Smooth muscle cell (in vitro differentiated cells): ENCODE measurements at regions not wholly inside any gene's neighbourhood (a gene's known extent, or its start where the extent isn't known, plus 50 kb on each side); places are given as distances from the start of the nearest gene placed in this dataset.

Experiments
- DNase-seq: peaks from one replicate; lab custom pipeline; 2025; ENCODE audit not compliant: unreplicated experiment; lab: John Stamatoyannopoulos, UW
- H2AFZ ChIP-seq: fragments of 200-600 bp; sonication (generic); 2 replicates; pipeline ENCODE4 v1.6.0; 2016; ENCODE audit warnings: antibody characterized with exemption, low read depth, mild to moderate bottlenecking
- H3F3A ChIP-seq: fragments of 200-600 bp; sonication (generic); 2 replicates; pipeline ENCODE4 v1.6.0; 2017; ENCODE audit warnings: antibody characterized with exemption, low read depth
- H3K27ac ChIP-seq: fragments of 200-600 bp; sonication (generic); 2 replicates; pipeline ENCODE4 v1.5.1; 2016; ENCODE audit warnings: low read depth, mild to moderate bottlenecking
- H3K27me3 ChIP-seq: fragments of 200-600 bp; sonication (generic); 2 replicates; pipeline ENCODE4 v1.6.1; 2016; ENCODE audit warnings: low read depth, mild to moderate bottlenecking
- H3K36me3 ChIP-seq: fragments of 200-600 bp; sonication (generic); 2 replicates; pipeline ENCODE4 v1.5.1; 2016; ENCODE audit warnings: low read depth
- H3K4me1 ChIP-seq: fragments of 200-600 bp; sonication (generic); 2 replicates; pipeline ENCODE4 v1.5.1; 2016; ENCODE audit warnings: low read depth
- H3K4me2 ChIP-seq: fragments of 200-600 bp; sonication (generic); 2 replicates; pipeline ENCODE4 v1.6.0; 2016; ENCODE audit warnings: mild to moderate bottlenecking
- H3K4me3 ChIP-seq: fragments of 200-600 bp; sonication (generic); 2 replicates; pipeline ENCODE4 v1.5.1; 2016; ENCODE audit warnings: mild to moderate bottlenecking
- H3K79me2 ChIP-seq: fragments of 200-600 bp; sonication (generic); 2 replicates; pipeline ENCODE4 v1.6.0; 2016; ENCODE audit warnings: low read depth, mild to moderate bottlenecking
- H3K9ac ChIP-seq: fragments of 200-600 bp; sonication (generic); 2 replicates; pipeline ENCODE4 v1.6.0; 2016; ENCODE audit warnings: low read depth
- H3K9me3 ChIP-seq: fragments of 200-600 bp; sonication (generic); replicated peaks from 2 replicates; pipeline ENCODE4 v1.5.1; 2016; ENCODE audit warnings: low read depth
- H4K20me1 ChIP-seq: fragments of 200-600 bp; sonication (generic); 2 replicates; pipeline ENCODE4 v1.6.0; 2016; ENCODE audit warnings: low read depth
- CTCF ChIP-seq: fragments of 200-600 bp; sonication (generic); IDR thresholded peaks from 2 replicates; pipeline ENCODE4 v1.5.1; 2017; ENCODE audit warnings: borderline replicate concordance, mild to moderate bottlenecking, antibody characterized with exemption; ENCODE audit not compliant: insufficient read depth, poor library complexity, severe bottlenecking
- WGBS: methylation state at CpG from one replicate; pipeline ENCODE4 v1.1.7; 2016; ENCODE audit warnings: low lambda C conversion rate; 5-methylcytosine and 5-hydroxymethylcytosine counted together

- Histone ChIP-seq H3K36me3 (no peaks in the 10 kb centered on the region), H3K4me1 (no peaks in the 10 kb centered on the region), H3K27ac (no peak overlapping the region), H3K9me3 (no peaks in the 10 kb centered on the region), H3K9ac (no peak overlapping the region), H3F3A (no peaks in the 10 kb centered on the region), H3K27me3 (no peaks in the 10 kb centered on the region), H3K4me2 (no peak overlapping the region), H3K79me2 (no peaks in the 10 kb centered on the region), H2AFZ (no peak overlapping the region), H3K4me3 (no peak overlapping the region), H4K20me1 (no peaks in the 10 kb centered on the region)
- DNase-seq, result no peak
- no peak for TF ChIP-seq CTCF
Observed at GRCh38 chr3:76638006-76638405, 401.9 kb upstream of the ROBO2 start.

- no peak for TF ChIP-seq CTCF
- no peak overlapping the region for H3K27ac ChIP-seq
- no peaks in the 10 kb centered on the region for H3K36me3 ChIP-seq
- H3K4me3 ChIP-seq, result no peak overlapping the region
- no peak for DNase-seq
- no peak overlapping the region for H3K4me2 ChIP-seq
- no peaks in the 10 kb centered on the region for H3K27me3 ChIP-seq
- no peaks in the 10 kb centered on the region for H4K20me1 ChIP-seq
- no peaks in the 10 kb centered on the region for H3K79me2 ChIP-seq
- H3K9me3 ChIP-seq, result no peaks in the 10 kb centered on the region
- H3F3A ChIP-seq, result no peaks in the 10 kb centered on the region
- H2AFZ ChIP-seq, result no peak overlapping the region
- H3K9ac ChIP-seq, result no peak overlapping the region
- no peaks in the 10 kb centered on the region for H3K4me1 ChIP-seq
Observed at GRCh38 chr3:76643623-76644304, 396.1 kb upstream of the ROBO2 start.

GRCh38 chr3:76644305-76644675, 395.6 kb upstream of the ROBO2 start:
- Histone ChIP-seq H3K4me3 (no peak overlapping the region), H3K79me2 (no peaks in the 10 kb centered on the region), H3K9ac (no peak overlapping the region), H3K27me3 (no peaks in the 10 kb centered on the region), H2AFZ (no peak overlapping the region), H3K36me3 (no peaks in the 10 kb centered on the region), H3K4me2 (no peak overlapping the region), H3F3A (no peaks in the 10 kb centered on the region), H4K20me1 (no peaks in the 10 kb centered on the region), H3K27ac (no peak overlapping the region), H3K9me3 (no peaks in the 10 kb centered on the region), H3K4me1 (no peaks in the 10 kb centered on the region)
- WGBS, result 72% methylated on average over 4 of the region's 4 CpGs
- no peak for DNase-seq
- TF ChIP-seq CTCF, result no peak

- no peaks in the 10 kb centered on the region for H3K36me3 ChIP-seq
- H3K9me3 ChIP-seq, result no peaks in the 10 kb centered on the region
- no peaks in the 10 kb centered on the region for H3K4me1 ChIP-seq
- no peak overlapping the region for H3K4me3 ChIP-seq
- no peaks in the 10 kb centered on the region for H3K27me3 ChIP-seq
- no peak for DNase-seq
- no peak overlapping the region for H3K4me2 ChIP-seq
- H4K20me1 ChIP-seq, result no peaks in the 10 kb centered on the region
- no peaks in the 10 kb centered on the region for H3F3A ChIP-seq
- WGBS, result 97% methylated on average over 2 of the region's 2 CpGs
- no peak for TF ChIP-seq CTCF
- H3K79me2 ChIP-seq, result no peaks in the 10 kb centered on the region
- no peak overlapping the region for H3K9ac ChIP-seq
- H2AFZ ChIP-seq, result no peak overlapping the region
- H3K27ac ChIP-seq, result no peak overlapping the region
Observed at GRCh38 chr3:76645724-76646123, 394.2 kb upstream of the ROBO2 start.
